ENCODE measurements at regions not wholly inside any gene's neighbourhood (a gene's known extent, or its start where the extent isn't known, plus 50 kb on each side); places are given as distances from the start of the nearest gene placed in this dataset.
A peak's percentile ranks its signal among the peaks of the same experiment; 100 is the strongest.

- peak; percentile 87 for DNase-seq (ENCODE audit: low read depth)
- no peak overlapping the region for H3K4me3 ChIP-seq (ENCODE audit: control insufficient read depth, low read depth, low read length)
- peak; percentile 97 for TF ChIP-seq CTCF (conservative IDR thresholded peaks at IDR 0.05; ENCODE audit: control insufficient read depth, insufficient read depth, low read depth, low read length)
Observed at GRCh38 chr6:110039364-110039980, 61.4 kb downstream of the GPR6 start.

- TF ChIP-seq CTCF (conservative IDR thresholded peaks at IDR 0.05; ENCODE audit: control insufficient read depth, insufficient read depth, low read depth, low read length) = peak; percentile 44
- peak overlapping the region; percentile 12 for H3K4me3 ChIP-seq (ENCODE audit: control insufficient read depth, low read depth, low read length)
- DNase-seq (ENCODE audit: low read depth) = peak; percentile 24
Observed at GRCh38 chr6:110039981-110040383, 61.9 kb downstream of the GPR6 start.

DNA sequence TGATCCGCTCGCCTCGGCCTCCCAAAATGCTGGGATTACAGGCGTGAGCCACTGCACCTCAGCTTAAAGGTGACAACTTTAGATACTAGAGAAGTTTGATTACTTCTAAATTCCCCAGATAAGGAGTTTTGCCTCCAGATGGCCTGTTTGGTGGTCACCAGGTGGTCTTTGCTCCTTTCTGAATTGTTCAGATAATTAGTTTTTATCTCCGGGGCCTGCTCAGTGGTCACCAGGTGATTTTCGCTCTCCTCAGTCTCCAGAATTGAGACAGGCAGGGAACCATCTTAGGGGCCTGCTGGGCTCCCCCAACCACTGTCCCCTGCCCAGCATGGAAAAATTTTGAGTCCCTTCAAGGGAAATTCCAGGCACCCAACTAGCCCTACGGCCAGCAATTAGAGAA is 62.6 kb downstream of the GPR6 start:
- TF ChIP-seq CTCF (conservative IDR thresholded peaks at IDR 0.05; ENCODE audit: control insufficient read depth, insufficient read depth, low read depth, low read length) = no peak
- no peak for DNase-seq (ENCODE audit: low read depth)
- no peak overlapping the region for H3K4me3 ChIP-seq (ENCODE audit: control insufficient read depth, low read depth, low read length)

- H3K4me3 ChIP-seq (ENCODE audit: control insufficient read depth, low read depth, low read length) = no peak overlapping the region
- no peak for TF ChIP-seq CTCF (conservative IDR thresholded peaks at IDR 0.05; ENCODE audit: control insufficient read depth, insufficient read depth, low read depth, low read length)
- no peak for DNase-seq (ENCODE audit: low read depth)
Observed at GRCh38 chr6:110041126-110041525, 63.0 kb downstream of the GPR6 start.

GRCh38 chr6:110041830-110042229 is 63.7 kb downstream of the GPR6 start:
- no peak overlapping the region for H3K4me3 ChIP-seq (ENCODE audit: control insufficient read depth, low read depth, low read length)
- TF ChIP-seq CTCF (conservative IDR thresholded peaks at IDR 0.05; ENCODE audit: control insufficient read depth, insufficient read depth, low read depth, low read length) = no peak
- no peak for DNase-seq (ENCODE audit: low read depth)

DNA sequence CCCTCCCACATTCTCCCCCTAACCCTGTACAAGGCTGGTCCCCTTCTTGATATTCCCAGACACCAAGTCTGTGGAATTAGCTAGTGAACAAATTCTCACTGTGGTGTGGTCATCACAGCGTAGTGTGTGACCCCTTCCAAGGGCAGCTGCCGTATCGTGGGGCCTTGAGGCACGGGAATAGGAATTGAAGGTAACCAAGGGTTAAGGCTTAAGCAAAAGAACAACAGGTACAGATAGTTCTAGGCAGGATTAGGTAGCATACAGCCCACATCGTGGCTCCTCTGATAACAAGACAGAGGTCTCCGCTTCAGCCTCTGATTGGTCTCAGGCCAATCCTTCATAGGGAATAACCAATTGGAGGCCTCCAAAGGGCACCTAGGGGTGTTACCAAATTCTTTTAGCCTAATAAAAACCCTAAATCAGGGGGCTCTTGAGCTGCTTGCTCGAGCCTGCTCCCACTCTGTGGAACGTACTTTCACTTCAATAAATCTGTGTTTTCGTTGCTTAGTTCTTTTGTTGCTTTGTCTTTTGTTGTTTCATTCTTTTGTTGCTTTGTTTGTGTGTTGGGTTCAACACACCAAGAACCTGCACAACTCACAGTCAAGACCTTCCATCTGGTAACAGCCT is 64.7 kb downstream of the GPR6 start:
- DNase-seq (ENCODE audit: low read depth) = no peak
- no peak overlapping the region for H3K4me3 ChIP-seq (ENCODE audit: control insufficient read depth, low read depth, low read length)
- TF ChIP-seq CTCF (conservative IDR thresholded peaks at IDR 0.05; ENCODE audit: control insufficient read depth, insufficient read depth, low read depth, low read length) = no peak

Measured in fibroblast of mammary gland (primary cell).